DND-41 (cell line): ENCODE measurements at regions not wholly inside any gene's neighbourhood (a gene's known extent, or its start where the extent isn't known, plus 50 kb on each side); places are given as distances from the start of the nearest gene placed in this dataset.

Experiments
- CTCF ChIP-seq: IDR thresholded peaks from 2 replicates; pipeline ENCODE4 v1.5.1; 2012; ENCODE audit warnings: borderline replicate concordance, low read length, moderate library complexity, mild to moderate bottlenecking; ENCODE audit not compliant: poor library complexity, severe bottlenecking; ENCODE audit errors: extremely low read depth
- EZH2 ChIP-seq: IDR thresholded peaks from 3 replicates; pipeline ENCODE4 v1.6.1; 2012; ENCODE audit warnings: borderline replicate concordance, low read depth, mild to moderate bottlenecking, moderate library complexity, low read length, inconsistent platforms; ENCODE audit not compliant: severe bottlenecking

GRCh38 chr1:165109013-165109412 lies 247.5 kb downstream of the LMX1A start:
- no peak for TF ChIP-seq CTCF
- TF ChIP-seq EZH2, result no peak
